ENCODE measurements at regions not wholly inside any gene's neighbourhood (a gene's known extent, or its start where the extent isn't known, plus 50 kb on each side); places are given as distances from the start of the nearest gene placed in this dataset.

DNA sequence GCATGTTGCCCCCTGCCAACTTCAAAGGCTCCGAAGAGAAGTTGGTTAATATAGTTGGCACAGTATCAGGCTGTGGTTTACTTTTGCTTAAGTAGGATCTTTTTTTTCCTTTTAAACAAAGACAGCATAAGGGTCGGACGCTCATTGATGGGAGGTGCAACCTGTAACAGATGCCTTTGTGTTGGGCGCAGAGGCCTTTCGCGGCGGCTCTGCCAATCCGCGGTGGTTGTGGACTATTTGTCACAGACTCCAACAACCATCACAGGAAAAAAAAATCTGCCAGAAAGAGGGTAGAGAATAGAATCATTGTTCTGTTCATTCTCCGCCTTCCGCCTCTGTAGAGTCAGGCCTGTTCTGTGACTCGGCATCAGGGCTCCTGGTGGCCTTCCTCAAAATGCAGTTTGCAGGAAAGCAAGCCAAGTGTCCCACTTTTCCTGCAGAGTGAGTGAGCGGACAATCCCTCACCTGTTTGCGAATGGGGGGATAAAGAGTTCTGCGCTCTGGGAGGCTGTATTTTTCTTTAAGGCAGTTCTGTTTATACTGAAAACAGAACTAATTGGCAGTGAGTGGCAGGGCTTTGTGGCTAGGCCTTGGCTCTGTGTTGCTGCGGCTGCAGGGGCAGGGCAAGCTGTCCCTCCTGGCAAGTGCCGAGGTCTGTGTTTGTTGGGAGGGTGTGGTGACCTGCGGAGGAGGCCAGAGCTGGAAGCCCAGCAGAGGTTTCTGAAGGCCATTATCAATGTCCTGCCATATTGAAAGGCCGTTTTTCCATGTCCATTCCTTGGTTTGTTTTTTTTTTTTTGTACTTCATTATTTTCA is 83.0 kb upstream of the PIWIL1 start:
- Histone ChIP-seq H3K9ac (ENCODE audit: low read depth in 1 of 2, low read length in 2 of 2) (no peak overlapping the region), H3K27ac (ENCODE audit: low read depth, low read length) (no peak overlapping the region), H3K36me3 (ENCODE audit: control insufficient read depth in 1 of 2, insufficient read depth in 2 of 2, low read length in 2 of 2) (no peaks in the 10 kb centered on the region), H3K4me3 (ENCODE audit: low read depth in 1 of 2, low read length in 2 of 2) (no peak overlapping the region), H3K4me1 (ENCODE audit: control insufficient read depth in 1 of 2, insufficient read depth in 2 of 2, low read length in 2 of 2) (no peaks in the 10 kb centered on the region), H3K9me3 (ENCODE audit: control insufficient read depth in 1 of 2, low read length in 2 of 2) (no peaks in the 10 kb centered on the region), H3K27me3 (ENCODE audit: control insufficient read depth in 1 of 2, insufficient read depth in 2 of 2, low read length in 2 of 2) (no peaks in the 10 kb centered on the region)

DNA sequence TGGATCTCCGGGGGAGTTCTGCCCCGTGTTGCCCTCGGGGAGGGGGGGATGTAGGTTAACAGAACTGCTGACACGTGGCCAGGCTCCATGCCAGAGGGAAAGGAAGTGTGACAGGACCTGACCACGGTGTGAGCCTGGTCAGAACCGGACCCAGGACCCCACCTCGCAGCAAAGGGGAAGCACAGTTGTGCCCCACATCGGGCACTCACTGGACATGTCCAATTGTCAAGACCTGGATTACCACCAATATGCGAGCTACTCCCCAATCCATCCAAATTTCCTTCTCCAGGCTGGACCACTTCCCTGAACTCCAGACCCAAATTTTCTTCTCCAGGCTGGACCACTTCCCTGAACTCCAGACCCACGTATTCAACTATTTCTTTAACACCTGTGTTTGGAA is 78.8 kb upstream of the PIWIL1 start:
- no peaks in the 10 kb centered on the region for H3K36me3 ChIP-seq (ENCODE audit: control insufficient read depth in 1 of 2, insufficient read depth in 2 of 2, low read length in 2 of 2)
- no peaks in the 10 kb centered on the region for H3K4me1 ChIP-seq (ENCODE audit: control insufficient read depth in 1 of 2, insufficient read depth in 2 of 2, low read length in 2 of 2)
- no peak overlapping the region for H3K4me3 ChIP-seq (ENCODE audit: low read depth in 1 of 2, low read length in 2 of 2)
- no peaks in the 10 kb centered on the region for H3K27me3 ChIP-seq (ENCODE audit: control insufficient read depth in 1 of 2, insufficient read depth in 2 of 2, low read length in 2 of 2)
- no peaks in the 10 kb centered on the region for H3K9me3 ChIP-seq (ENCODE audit: control insufficient read depth in 1 of 2, low read length in 2 of 2)
- H3K27ac ChIP-seq (ENCODE audit: low read depth, low read length): no peak overlapping the region
- no peak overlapping the region for H3K9ac ChIP-seq (ENCODE audit: low read depth in 1 of 2, low read length in 2 of 2)

DNA sequence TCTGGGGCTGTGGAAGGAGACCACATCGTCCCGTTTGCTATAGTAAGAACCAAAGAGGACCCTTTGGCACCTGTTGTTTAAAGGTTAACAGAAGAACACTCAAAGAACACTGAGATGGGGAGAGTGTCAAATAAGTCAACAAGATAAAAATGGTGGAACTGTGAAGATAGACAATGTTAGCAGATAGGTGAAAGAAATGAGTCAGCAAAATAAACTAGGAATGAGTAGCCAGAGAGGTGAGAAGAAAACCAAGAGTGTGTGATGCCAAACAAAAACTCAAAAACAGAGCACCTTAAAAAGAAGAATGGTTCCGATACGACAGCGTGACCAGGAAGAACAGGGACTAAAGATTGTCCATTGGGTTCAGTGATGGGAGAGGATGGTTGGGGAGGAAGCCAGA is 74.7 kb upstream of the PIWIL1 start:
- Histone ChIP-seq H3K27ac (ENCODE audit: low read depth, low read length) (no peak overlapping the region), H3K4me3 (ENCODE audit: low read depth in 1 of 2, low read length in 2 of 2) (no peak overlapping the region), H3K9me3 (ENCODE audit: control insufficient read depth in 1 of 2, low read length in 2 of 2) (peaks cover 0 to 3% of the 10 kb centered on the region in 2 donors), H3K9ac (ENCODE audit: low read depth in 1 of 2, low read length in 2 of 2) (no peak overlapping the region), H3K4me1 (ENCODE audit: control insufficient read depth in 1 of 2, insufficient read depth in 2 of 2, low read length in 2 of 2) (no peaks in the 10 kb centered on the region), H3K27me3 (ENCODE audit: control insufficient read depth in 1 of 2, insufficient read depth in 2 of 2, low read length in 2 of 2) (no peaks in the 10 kb centered on the region), H3K36me3 (ENCODE audit: control insufficient read depth in 1 of 2, insufficient read depth in 2 of 2, low read length in 2 of 2) (no peaks in the 10 kb centered on the region)

DNA sequence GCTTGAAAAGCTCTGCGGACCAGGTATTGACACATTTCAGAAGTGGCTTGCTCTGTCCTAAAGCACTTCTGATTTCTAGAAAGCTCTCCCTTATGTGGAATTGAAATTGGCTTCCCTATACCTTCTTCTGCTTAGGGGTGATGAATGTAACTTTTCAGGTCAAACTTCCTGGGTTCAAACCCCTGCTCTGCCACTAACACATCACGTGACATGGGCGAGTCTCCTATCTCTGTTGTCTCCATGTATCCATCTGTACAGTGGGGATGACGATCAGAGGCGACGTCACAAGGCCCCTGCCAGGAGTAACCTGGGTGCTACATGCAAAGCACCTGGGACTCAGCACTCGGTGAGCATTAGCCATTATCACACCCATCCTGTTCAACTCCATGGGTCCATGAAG is 73.7 kb upstream of the PIWIL1 start:
- Histone ChIP-seq H3K4me3 (ENCODE audit: low read depth in 1 of 2, low read length in 2 of 2) (no peak overlapping the region), H3K9me3 (ENCODE audit: control insufficient read depth in 1 of 2, low read length in 2 of 2) (peaks cover 0 to 7% of the 10 kb centered on the region in 2 donors), H3K9ac (ENCODE audit: low read depth in 1 of 2, low read length in 2 of 2) (no peak overlapping the region), H3K27ac (ENCODE audit: low read depth, low read length) (no peak overlapping the region), H3K4me1 (ENCODE audit: control insufficient read depth in 1 of 2, insufficient read depth in 2 of 2, low read length in 2 of 2) (no peaks in the 10 kb centered on the region), H3K27me3 (ENCODE audit: control insufficient read depth in 1 of 2, insufficient read depth in 2 of 2, low read length in 2 of 2) (no peaks in the 10 kb centered on the region), H3K36me3 (ENCODE audit: control insufficient read depth in 1 of 2, insufficient read depth in 2 of 2, low read length in 2 of 2) (no peaks in the 10 kb centered on the region)

DNA sequence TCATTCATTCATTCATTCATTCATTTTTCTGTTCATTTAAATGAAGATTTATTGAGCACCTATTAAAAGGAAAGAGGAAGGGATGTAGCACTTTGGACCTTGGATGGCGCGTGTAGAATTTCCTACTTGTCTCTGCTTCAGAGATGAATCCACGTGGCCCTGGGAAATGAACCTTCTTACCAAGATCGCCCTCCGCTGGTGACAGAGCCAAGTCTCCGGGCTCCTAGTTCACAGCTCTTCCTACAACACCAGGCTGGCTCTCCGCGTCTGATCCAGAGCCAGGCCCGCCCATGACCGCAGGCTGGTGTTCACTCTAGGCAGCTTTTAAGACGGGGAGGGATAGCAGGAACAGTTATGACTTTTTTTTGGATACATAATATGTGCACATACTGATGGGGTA is 70.9 kb upstream of the PIWIL1 start:
- Histone ChIP-seq H3K9ac (ENCODE audit: low read depth in 1 of 2, low read length in 2 of 2) (no peak overlapping the region), H3K9me3 (ENCODE audit: control insufficient read depth in 1 of 2, low read length in 2 of 2) (peaks cover 0 to 7% of the 10 kb centered on the region in 2 donors), H3K27ac (ENCODE audit: low read depth, low read length) (no peak overlapping the region), H3K27me3 (ENCODE audit: control insufficient read depth in 1 of 2, insufficient read depth in 2 of 2, low read length in 2 of 2) (no peaks in the 10 kb centered on the region), H3K4me1 (ENCODE audit: control insufficient read depth in 1 of 2, insufficient read depth in 2 of 2, low read length in 2 of 2) (no peaks in the 10 kb centered on the region), H3K36me3 (ENCODE audit: control insufficient read depth in 1 of 2, insufficient read depth in 2 of 2, low read length in 2 of 2) (no peaks in the 10 kb centered on the region), H3K4me3 (ENCODE audit: low read depth in 1 of 2, low read length in 2 of 2) (no peak overlapping the region)

DNA sequence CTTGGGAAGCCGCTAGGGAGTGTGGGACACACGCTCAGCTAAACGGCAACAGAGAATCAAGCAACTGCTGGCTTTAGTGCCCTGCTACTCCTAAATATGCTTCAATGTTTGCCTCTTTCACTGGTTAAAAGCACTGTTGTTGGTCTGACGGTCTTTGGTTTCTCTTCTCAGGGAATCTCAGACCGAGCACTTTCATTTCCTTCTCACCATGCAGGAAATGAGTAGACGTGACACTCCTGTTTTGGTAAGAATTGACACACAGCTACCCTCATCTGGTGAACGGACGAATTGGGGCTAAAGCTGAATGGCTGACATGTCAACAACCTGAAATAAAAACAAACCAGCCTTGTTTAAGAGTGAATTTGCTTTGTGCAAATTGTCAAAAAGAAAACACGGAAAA is 57.5 kb upstream of the PIWIL1 start:
- H3K4me1 ChIP-seq (ENCODE audit: control insufficient read depth in 1 of 2, insufficient read depth in 2 of 2, low read length in 2 of 2): no peaks in the 10 kb centered on the region
- no peak overlapping the region for H3K9ac ChIP-seq (ENCODE audit: low read depth in 1 of 2, low read length in 2 of 2)
- peaks cover 10 to 11% of the 10 kb centered on the region in 2 donors for H3K9me3 ChIP-seq (ENCODE audit: control insufficient read depth in 1 of 2, low read length in 2 of 2)
- H3K36me3 ChIP-seq (ENCODE audit: control insufficient read depth in 1 of 2, insufficient read depth in 2 of 2, low read length in 2 of 2): no peaks in the 10 kb centered on the region
- peak overlapping the region in 1 of 2 donors; percentile 26 for H3K4me3 ChIP-seq (ENCODE audit: low read depth in 1 of 2, low read length in 2 of 2)
- no peak overlapping the region for H3K27ac ChIP-seq (ENCODE audit: low read depth, low read length)
- H3K27me3 ChIP-seq (ENCODE audit: control insufficient read depth in 1 of 2, insufficient read depth in 2 of 2, low read length in 2 of 2): no peaks in the 10 kb centered on the region

DNA sequence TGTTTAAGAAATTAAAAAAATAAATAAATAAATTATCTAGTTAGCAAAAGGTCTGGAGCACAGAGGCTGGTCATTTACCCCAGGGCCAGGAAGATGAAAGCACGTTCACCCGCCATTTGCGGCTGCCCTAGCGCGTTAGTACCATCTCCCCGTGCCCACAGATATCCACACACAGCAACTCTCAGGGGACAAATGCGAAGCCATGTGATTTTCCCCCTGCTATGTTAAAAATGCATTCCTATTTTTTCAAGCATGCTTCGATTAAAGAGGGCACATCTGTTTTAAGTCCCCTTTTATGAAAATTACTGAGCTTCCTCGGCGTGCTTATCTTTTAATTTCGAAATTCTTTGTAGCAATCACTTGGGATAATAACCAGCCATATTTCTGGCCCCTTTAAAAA is 56.9 kb upstream of the PIWIL1 start:
- H3K4me3 ChIP-seq (ENCODE audit: low read depth in 1 of 2, low read length in 2 of 2): no peak overlapping the region
- no peak overlapping the region for H3K27ac ChIP-seq (ENCODE audit: low read depth, low read length)
- no peak overlapping the region for H3K9ac ChIP-seq (ENCODE audit: low read depth in 1 of 2, low read length in 2 of 2)
- peaks cover 9 to 10% of the 10 kb centered on the region in 2 donors for H3K9me3 ChIP-seq (ENCODE audit: control insufficient read depth in 1 of 2, low read length in 2 of 2)
- no peaks in the 10 kb centered on the region for H3K27me3 ChIP-seq (ENCODE audit: control insufficient read depth in 1 of 2, insufficient read depth in 2 of 2, low read length in 2 of 2)
- no peaks in the 10 kb centered on the region for H3K36me3 ChIP-seq (ENCODE audit: control insufficient read depth in 1 of 2, insufficient read depth in 2 of 2, low read length in 2 of 2)
- no peaks in the 10 kb centered on the region for H3K4me1 ChIP-seq (ENCODE audit: control insufficient read depth in 1 of 2, insufficient read depth in 2 of 2, low read length in 2 of 2)

DNA sequence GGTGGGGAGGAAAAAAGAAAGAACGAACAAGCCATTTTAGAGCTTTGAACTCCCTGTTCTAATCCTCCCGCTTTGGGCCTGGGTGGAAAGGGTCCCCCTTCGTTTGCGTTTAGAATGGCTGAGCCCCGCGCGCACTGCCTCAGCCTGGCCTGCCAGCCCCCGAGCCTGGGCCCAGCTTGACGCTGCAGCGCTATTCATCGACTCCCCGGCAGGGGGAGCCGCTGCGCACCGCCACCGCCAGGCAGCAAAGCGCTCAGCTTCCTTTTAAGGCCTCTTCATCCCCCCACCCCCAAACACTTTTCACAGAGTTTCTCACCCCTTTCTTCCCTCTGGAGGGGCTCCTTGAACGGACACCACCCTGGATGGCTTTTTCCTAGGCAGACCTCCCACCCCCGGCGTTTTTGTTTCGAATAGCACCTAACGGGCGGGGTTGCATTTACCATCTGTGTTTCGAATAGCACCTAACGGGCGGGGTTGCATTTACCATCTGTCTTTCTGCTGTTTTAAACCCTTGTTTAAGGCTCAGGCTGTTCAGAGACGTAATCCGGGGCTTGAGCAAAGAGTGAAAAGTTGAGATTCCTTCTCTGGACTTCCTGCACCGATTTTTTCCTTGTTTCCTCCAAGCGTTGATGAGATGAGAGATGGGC is 56.4 kb upstream of the PIWIL1 start:
- Histone ChIP-seq H3K27me3 (ENCODE audit: control insufficient read depth in 1 of 2, insufficient read depth in 2 of 2, low read length in 2 of 2) (no peaks in the 10 kb centered on the region), H3K36me3 (ENCODE audit: control insufficient read depth in 1 of 2, insufficient read depth in 2 of 2, low read length in 2 of 2) (no peaks in the 10 kb centered on the region), H3K9ac (ENCODE audit: low read depth in 1 of 2, low read length in 2 of 2) (no peak overlapping the region), H3K9me3 (ENCODE audit: control insufficient read depth in 1 of 2, low read length in 2 of 2) (peaks cover 5 to 10% of the 10 kb centered on the region in 2 donors), H3K27ac (ENCODE audit: low read depth, low read length) (no peak overlapping the region), H3K4me1 (ENCODE audit: control insufficient read depth in 1 of 2, insufficient read depth in 2 of 2, low read length in 2 of 2) (no peaks in the 10 kb centered on the region), H3K4me3 (ENCODE audit: low read depth in 1 of 2, low read length in 2 of 2) (no peak overlapping the region)

DNA sequence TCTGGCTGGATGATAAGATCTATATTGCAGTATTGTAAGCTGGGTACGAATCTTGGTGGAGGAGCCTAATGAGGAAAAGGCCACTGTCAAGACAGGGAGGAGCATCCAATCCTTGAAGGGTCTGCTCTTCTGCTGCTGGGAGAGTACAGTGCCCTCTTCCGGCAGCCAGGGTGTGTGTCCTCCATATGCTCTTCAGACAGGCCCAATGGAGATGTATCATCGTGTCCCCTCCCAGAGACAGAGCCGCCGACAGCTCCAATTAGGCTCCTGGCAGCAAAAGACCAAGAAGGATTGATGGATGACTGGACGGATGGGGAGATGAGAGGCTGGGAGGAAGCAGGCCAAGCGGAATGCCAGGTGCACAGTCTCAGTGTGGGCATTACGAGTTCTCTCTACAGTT is 51.6 kb upstream of the PIWIL1 start:
- Histone ChIP-seq H3K27me3 (ENCODE audit: control insufficient read depth in 1 of 2, insufficient read depth in 2 of 2, low read length in 2 of 2) (no peaks in the 10 kb centered on the region), H3K9me3 (ENCODE audit: control insufficient read depth in 1 of 2, low read length in 2 of 2) (peaks cover 5 to 19% of the 10 kb centered on the region in 2 donors), H3K27ac (ENCODE audit: low read depth, low read length) (no peak overlapping the region), H3K4me3 (ENCODE audit: low read depth in 1 of 2, low read length in 2 of 2) (no peak overlapping the region), H3K9ac (ENCODE audit: low read depth in 1 of 2, low read length in 2 of 2) (no peak overlapping the region), H3K4me1 (ENCODE audit: control insufficient read depth in 1 of 2, insufficient read depth in 2 of 2, low read length in 2 of 2) (no peaks in the 10 kb centered on the region), H3K36me3 (ENCODE audit: control insufficient read depth in 1 of 2, insufficient read depth in 2 of 2, low read length in 2 of 2) (no peaks in the 10 kb centered on the region)

DNA sequence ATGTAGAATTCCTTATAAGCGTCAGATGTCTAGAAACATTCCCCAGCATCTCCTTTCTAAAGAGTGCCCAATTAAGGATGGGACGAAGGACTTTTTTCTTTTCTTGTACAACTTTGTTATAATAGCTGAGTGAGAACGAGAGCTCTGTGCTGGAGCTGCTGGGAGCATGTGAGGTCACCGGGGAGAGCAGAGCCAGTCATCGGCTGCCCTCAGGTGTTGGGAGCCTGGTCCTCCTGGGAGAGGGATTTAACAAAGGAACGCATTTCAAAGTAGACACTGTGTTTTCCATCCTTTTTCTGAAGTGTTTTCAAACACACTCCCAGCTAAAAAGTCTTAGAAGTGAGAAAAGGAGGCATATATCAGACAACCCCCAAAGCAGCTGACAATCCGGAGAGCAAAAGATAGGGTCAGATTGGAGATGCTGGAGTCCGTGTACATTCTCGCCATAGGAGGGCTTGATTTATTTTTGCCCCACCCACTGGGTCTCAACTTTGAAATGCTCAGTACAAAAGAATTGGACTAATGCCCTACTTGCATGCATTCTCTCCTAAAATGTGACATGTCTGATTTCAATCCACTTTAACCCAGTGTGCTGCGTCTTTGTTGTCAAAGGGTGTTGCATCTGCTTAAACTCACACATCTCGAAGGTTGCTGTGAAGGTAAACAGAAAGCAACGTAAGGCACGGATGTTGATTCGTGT is 50.8 kb upstream of the PIWIL1 start:
- Histone ChIP-seq H3K9me3 (ENCODE audit: control insufficient read depth in 1 of 2, low read length in 2 of 2) (peaks cover 5 to 19% of the 10 kb centered on the region in 2 donors), H3K27me3 (ENCODE audit: control insufficient read depth in 1 of 2, insufficient read depth in 2 of 2, low read length in 2 of 2) (no peaks in the 10 kb centered on the region), H3K36me3 (ENCODE audit: control insufficient read depth in 1 of 2, insufficient read depth in 2 of 2, low read length in 2 of 2) (no peaks in the 10 kb centered on the region), H3K27ac (ENCODE audit: low read depth, low read length) (no peak overlapping the region), H3K4me1 (ENCODE audit: control insufficient read depth in 1 of 2, insufficient read depth in 2 of 2, low read length in 2 of 2) (no peaks in the 10 kb centered on the region), H3K9ac (ENCODE audit: low read depth in 1 of 2, low read length in 2 of 2) (no peak overlapping the region), H3K4me3 (ENCODE audit: low read depth in 1 of 2, low read length in 2 of 2) (no peak overlapping the region)
